SK-N-SH treated with all-trans-retinoic acid at 6 μM for 48 hours (cell line): ENCODE measurements at regions not wholly inside any gene's neighbourhood (a gene's known extent, or its start where the extent isn't known, plus 50 kb on each side); places are given as distances from the start of the nearest gene placed in this dataset.

Source experiments
- ARNTL ChIP-seq: fragments of 450-650 bp; formaldehyde crosslinking; IDR thresholded peaks from 2 replicates; pipeline ENCODE4 v1.5.0; 2020; ENCODE audit warnings: low read depth, mild to moderate bottlenecking, moderate library complexity, borderline replicate concordance
- CSDC2 ChIP-seq: fragments of 250-450 bp; sonication (Bioruptor Pico); IDR thresholded peaks from 2 replicates; pipeline ENCODE4 v1.5.0; 2020; ENCODE audit warnings: mild to moderate bottlenecking, moderate library complexity
- ESRRG ChIP-seq: fragments of 250-450 bp; sonication (Bioruptor Pico); IDR thresholded peaks from 2 replicates; pipeline ENCODE4 v1.6.1; 2021; ENCODE audit warnings: mild to moderate bottlenecking
- GLIS3 ChIP-seq: fragments of 250-450 bp; sonication (Bioruptor Pico); IDR thresholded peaks from 2 replicates; pipeline ENCODE4 v1.5.0; 2020; ENCODE audit warnings: mild to moderate bottlenecking, moderate library complexity
- ISL1 ChIP-seq: fragments of 250-450 bp; sonication (Bioruptor Pico); IDR thresholded peaks from 2 replicates; pipeline ENCODE4 v2.1.2; 2022; ENCODE audit warnings: mild to moderate bottlenecking, moderate library complexity
- RARB ChIP-seq: fragments of 250-450 bp; sonication (Bioruptor Pico); IDR thresholded peaks from 2 replicates; pipeline ENCODE4 v1.8.0; 2021; ENCODE audit warnings: mild to moderate bottlenecking, moderate library complexity
- SNAI2 ChIP-seq: fragments of 250-450 bp; sonication (Bioruptor Pico); IDR thresholded peaks from 2 replicates; pipeline ENCODE4 v1.5.0; 2020; ENCODE audit warnings: mild to moderate bottlenecking, moderate library complexity
- TOX ChIP-seq: fragments of 250-450 bp; sonication (Bioruptor Pico); IDR thresholded peaks from 2 replicates; pipeline ENCODE4 v1.8.0; 2021; ENCODE audit warnings: mild to moderate bottlenecking, moderate library complexity, borderline replicate concordance
- ZFP3 ChIP-seq: fragments of 250-450 bp; sonication (Bioruptor Pico); IDR thresholded peaks from 2 replicates; pipeline ENCODE4 v1.5.0; 2020; ENCODE audit warnings: mild to moderate bottlenecking, moderate library complexity
- ZFP30 ChIP-seq: fragments of 450-650 bp; formaldehyde crosslinking; IDR thresholded peaks from 2 replicates; pipeline ENCODE4 v1.5.0; 2022; ENCODE audit warnings: mild to moderate bottlenecking, moderate library complexity
- TF ChIP-seq, protein P1 (sequence below): fragments of 250-450 bp; sonication (Bioruptor Pico); IDR thresholded peaks from 2 replicates; pipeline ENCODE4 v1.5.1; 2020; ENCODE audit warnings: low read depth, mild to moderate bottlenecking, moderate library complexity
- TF ChIP-seq, protein P2 (sequence below): fragments of 250-450 bp; sonication (Bioruptor Pico); IDR thresholded peaks from 2 replicates; pipeline ENCODE4 v1.5.1; 2021; ENCODE audit warnings: mild to moderate bottlenecking, moderate library complexity

DNA sequence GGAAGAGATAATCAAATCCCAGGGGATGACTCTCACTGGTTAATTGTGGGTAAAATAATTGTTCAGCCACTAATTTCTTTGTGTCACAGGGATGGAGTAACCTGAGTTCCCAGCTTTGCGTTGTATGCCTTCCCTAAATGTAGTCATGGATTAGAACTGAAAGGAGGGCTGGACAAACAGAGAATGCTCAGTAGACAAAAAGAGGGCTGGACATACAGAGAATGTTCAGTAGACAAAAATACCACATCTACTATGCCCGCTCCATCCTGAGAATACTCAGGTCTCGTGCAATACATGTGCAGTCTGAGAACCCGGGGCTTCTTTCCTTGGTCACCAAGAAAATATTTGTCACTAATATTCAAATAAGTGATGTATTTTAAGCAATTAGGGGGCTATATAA is 497.9 kb downstream of the EPHA4 start:
- TF ChIP-seq, protein P1, sequence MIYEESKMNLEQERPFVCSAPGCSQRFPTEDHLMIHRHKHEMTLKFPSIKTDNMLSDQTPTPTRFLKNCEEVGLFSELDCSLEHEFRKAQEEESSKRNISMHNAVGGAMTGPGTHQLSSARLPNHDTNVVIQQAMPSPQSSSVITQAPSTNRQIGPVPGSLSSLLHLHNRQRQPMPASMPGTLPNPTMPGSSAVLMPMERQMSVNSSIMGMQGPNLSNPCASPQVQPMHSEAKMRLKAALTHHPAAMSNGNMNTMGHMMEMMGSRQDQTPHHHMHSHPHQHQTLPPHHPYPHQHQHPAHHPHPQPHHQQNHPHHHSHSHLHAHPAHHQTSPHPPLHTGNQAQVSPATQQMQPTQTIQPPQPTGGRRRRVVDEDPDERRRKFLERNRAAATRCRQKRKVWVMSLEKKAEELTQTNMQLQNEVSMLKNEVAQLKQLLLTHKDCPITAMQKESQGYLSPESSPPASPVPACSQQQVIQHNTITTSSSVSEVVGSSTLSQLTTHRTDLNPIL (CRISPR knock-in tag), result no peak
- TF ChIP-seq RARB (CRISPR knock-in tag), result no peak
- no peak for TF ChIP-seq TOX
- TF ChIP-seq GLIS3 (CRISPR knock-in tag), result no peak
- no peak for TF ChIP-seq ARNTL
- TF ChIP-seq ESRRG (CRISPR knock-in tag), result no peak
- no peak for TF ChIP-seq ZFP30 (CRISPR knock-in tag)
- no peak for TF ChIP-seq SNAI2
- no peak for TF ChIP-seq ISL1 (CRISPR knock-in tag)
- no peak for TF ChIP-seq CSDC2 (CRISPR knock-in tag)
- no peak for TF ChIP-seq ZFP3 (CRISPR knock-in tag)
- TF ChIP-seq, protein P2, sequence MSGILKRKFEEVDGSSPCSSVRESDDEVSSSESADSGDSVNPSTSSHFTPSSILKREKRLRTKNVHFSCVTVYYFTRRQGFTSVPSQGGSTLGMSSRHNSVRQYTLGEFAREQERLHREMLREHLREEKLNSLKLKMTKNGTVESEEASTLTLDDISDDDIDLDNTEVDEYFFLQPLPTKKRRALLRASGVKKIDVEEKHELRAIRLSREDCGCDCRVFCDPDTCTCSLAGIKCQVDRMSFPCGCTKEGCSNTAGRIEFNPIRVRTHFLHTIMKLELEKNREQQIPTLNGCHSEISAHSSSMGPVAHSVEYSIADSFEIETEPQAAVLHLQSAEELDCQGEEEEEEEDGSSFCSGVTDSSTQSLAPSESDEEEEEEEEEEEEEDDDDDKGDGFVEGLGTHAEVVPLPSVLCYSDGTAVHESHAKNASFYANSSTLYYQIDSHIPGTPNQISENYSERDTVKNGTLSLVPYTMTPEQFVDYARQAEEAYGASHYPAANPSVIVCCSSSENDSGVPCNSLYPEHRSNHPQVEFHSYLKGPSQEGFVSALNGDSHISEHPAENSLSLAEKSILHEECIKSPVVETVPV, result no peak
